DND-41 (cell line): ENCODE measurements at regions not wholly inside any gene's neighbourhood (a gene's known extent, or its start where the extent isn't known, plus 50 kb on each side); places are given as distances from the start of the nearest gene placed in this dataset.

Source experiments
- EZH2 ChIP-seq: IDR thresholded peaks from 3 replicates; pipeline ENCODE4 v1.6.1; 2012; ENCODE audit warnings: borderline replicate concordance, low read depth, mild to moderate bottlenecking, moderate library complexity, low read length, inconsistent platforms; ENCODE audit not compliant: severe bottlenecking
- TF ChIP-seq, protein P1 (sequence below): IDR thresholded peaks from 2 replicates; pipeline ENCODE4 v1.5.1; 2012; ENCODE audit warnings: borderline replicate concordance, low read length, moderate library complexity, mild to moderate bottlenecking; ENCODE audit not compliant: poor library complexity, severe bottlenecking; ENCODE audit errors: extremely low read depth

DNA sequence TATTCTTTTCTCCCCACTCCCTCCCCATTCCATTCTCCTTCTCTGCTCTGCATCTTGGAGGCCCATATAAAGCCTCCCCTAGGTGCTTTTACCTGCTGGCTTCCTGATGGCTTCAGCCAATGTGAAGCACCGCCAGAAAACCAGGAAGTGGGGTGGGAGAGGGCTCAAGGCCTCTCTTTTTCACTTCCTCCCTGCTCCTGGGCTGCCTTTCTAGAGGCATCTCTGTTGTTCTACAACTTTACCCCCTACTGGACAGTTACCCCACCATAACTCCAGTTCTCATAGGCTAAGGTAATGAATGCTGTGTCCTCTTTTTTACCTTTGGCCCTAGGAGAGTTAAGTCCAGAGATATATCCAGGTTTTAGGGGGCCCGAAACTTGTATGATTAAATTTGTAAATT, 62.4 kb upstream of the PPARGC1A start:
- TF ChIP-seq, protein P1, sequence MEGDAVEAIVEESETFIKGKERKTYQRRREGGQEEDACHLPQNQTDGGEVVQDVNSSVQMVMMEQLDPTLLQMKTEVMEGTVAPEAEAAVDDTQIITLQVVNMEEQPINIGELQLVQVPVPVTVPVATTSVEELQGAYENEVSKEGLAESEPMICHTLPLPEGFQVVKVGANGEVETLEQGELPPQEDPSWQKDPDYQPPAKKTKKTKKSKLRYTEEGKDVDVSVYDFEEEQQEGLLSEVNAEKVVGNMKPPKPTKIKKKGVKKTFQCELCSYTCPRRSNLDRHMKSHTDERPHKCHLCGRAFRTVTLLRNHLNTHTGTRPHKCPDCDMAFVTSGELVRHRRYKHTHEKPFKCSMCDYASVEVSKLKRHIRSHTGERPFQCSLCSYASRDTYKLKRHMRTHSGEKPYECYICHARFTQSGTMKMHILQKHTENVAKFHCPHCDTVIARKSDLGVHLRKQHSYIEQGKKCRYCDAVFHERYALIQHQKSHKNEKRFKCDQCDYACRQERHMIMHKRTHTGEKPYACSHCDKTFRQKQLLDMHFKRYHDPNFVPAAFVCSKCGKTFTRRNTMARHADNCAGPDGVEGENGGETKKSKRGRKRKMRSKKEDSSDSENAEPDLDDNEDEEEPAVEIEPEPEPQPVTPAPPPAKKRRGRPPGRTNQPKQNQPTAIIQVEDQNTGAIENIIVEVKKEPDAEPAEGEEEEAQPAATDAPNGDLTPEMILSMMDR: no peak
- TF ChIP-seq EZH2: no peak
